Hippocampal formation (tissue), 2 donors: ENCODE measurements at regions not wholly inside any gene's neighbourhood (a gene's known extent, or its start where the extent isn't known, plus 50 kb on each side); places are given as distances from the start of the nearest gene placed in this dataset.

Experiments used
- DNase-seq, 2 donors: peaks; one replicate each; lab custom pipeline; 2025; lab: John Stamatoyannopoulos, UW

DNA sequence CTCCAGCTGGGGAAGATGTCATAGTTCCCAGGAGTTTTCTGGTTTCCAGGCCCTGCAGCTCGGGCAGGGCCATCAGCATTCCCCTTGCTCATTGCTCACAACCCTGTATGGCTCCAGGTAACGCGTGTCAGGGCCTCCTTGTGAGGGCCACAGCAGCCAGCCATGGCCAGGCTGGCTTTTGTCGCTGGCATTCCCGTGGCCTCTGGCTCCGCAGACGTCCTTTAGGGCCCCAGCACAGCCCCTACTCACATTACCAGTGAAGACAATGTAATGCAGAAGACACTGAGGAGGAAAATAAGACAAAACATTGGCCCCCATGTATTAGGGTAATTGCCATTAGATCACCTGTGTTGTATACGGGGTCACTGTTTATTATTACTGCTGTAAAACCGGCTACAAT is 1799.0 kb downstream of the TP53TG3F start:
- DNase-seq = no peak

DNA sequence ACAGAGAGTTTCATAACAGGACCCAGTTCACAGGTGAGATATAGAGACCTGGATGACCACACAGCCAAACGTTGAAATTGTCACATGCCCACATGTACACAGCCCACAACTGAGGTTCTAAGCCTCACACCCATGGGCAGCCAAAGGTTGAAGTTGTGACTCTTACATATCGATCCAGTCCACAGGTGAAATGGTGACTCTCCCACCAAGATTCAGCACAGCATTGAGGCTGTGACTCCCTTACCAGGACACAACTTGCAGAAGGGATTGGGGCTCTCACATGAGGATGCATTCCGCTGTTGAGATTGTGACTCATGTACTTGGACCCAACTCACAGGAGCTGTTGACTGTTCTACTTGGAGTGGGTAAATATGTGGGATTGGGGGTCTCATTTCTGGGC is 1836.4 kb downstream of the TP53TG3F start:
- DNase-seq = no peak

DNA sequence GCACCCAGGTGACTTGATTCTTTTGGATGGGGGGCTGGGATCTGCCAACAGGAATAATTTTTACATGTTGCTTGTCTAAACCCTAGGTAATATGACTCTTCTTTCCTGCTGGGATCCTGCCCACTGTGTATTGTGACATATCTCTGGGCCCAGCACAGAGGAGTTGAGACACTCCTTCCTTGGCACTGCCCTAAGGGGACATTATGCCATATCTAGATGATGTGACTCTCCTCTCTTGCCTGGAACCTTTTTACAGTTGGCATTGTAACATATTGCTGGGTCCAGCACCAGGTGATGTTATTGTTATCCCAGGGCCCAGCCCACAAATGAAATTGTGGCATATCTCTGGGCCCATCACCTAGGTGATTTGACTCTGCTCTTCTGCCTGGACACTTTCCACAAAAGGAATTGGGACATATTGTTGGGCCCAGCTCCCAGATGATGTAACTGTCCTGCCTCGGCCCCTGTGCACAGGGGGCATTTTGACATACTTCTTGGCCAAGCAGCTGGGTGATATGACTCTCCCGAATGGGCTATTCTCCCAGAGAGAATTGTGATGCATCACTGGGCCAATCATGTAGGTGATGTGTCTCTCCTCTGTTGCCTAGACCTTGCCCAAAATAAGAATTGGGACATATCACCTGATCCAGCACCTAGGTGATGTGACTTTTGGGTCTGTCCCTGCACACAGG is 1837.7 kb downstream of the TP53TG3F start:
- DNase-seq = no peak

DNA sequence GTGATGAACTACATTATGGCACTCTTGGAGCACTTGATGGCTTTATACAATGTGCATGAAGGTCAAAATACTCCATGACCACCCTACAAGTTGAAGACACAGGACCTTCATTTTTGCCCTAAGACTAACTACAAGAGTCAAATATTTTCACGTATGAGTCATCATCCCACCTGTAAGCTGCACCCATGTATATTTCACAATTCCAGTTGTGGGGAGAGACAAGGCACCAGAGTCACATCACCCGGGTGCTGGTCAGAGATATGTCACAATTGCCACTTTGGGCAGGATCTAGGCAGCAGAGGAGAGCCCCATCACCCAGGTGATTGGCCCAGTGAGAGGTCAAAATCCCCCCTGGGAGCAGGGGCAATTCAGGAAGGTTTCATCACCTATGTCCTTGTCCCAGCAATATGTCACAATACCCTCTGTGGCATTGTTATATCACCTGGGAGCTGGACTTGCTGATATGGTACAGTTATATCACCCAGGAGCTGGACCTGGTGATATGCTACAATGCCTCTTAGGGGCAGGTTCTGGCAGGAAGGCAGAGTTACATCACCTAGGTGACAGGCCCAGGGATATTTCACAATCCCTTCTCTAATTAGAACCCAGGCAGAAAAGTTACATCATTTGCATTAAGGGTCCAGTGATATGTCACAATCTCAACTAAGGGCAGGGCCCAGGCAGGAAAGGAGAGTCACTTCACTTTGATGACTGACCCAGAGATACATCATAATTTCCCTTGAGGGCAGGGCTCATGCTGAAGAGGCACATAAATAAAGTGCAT is 1839.2 kb downstream of the TP53TG3F start:
- DNase-seq = no peak

DNA sequence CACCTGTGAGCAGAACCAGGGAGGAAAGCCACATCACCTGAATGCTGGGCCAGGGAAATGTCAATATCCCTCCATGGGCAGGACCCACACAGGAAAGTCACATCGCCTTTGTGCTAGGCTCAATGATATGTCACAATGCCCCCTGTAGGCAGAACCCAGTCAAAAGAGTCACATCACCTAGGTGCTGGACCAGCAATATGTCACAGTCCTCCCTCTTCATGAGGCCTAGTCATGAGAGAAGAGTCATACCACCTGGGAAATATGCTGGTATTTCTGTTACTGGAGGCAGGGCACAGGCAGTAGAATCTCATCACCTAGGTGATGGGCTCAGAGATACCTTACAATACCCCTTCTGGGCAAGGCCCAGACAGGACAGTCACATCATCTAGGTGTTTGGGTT is 1843.4 kb downstream of the TP53TG3F start:
- no peak for DNase-seq

DNA sequence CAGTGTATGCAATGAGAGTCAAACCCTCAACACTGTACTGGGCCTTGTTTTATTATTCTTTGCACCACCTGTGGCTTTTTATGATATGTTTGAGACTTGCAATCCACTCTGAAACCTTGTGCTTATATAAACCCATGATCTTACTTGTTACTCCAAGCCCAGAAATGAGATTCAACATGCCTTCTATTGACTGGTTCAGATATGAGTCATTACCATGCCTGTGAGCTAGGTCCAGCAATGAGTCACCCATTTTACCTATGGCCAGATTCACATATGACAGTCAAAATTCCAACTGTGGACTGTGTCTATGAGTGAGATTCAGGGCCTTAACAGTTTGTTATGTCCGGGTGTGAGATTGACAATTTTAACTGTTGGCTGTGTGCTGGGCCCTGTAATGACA is 1846.1 kb downstream of the TP53TG3F start:
- DNase-seq = no peak

DNA sequence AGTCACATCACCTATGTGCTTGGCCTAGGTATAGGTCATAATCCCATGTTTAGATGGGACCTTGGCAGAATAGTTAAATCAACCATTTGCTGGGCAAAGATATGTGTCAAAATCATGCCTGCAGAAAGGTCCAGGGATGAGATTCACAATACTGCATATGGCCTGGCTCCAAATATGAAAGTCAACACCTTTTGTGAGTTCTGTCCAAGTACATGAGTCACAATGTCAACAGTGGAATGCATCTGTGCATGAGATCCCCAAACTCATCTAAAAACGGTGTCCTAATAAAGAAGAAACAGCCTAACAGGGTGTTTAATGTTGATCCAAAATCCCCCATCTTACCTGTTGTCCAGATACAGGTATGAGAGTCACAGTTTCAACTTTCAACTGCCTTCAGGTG is 1847.5 kb downstream of the TP53TG3F start:
- no peak for DNase-seq

DNA sequence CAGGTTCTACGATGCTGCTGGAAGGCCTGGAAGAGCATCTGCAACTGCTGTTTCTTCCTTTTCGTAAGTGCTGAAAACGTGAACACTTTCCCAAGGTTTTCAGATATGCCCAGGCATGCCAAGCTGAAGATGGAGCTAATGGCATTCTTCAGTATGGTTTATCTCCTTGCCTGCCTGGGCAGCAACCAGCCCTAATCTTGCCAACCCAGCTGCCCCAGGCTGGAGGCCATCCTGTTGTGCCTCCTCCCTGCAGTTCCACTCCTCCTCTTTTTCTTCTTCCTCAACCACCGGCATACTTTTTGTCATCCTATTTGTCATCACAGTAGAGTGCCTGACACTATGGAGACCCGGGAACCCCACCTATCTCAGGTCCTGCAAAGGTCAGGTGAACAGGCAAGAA is 1849.3 kb downstream of the TP53TG3F start:
- no peak for DNase-seq

DNA sequence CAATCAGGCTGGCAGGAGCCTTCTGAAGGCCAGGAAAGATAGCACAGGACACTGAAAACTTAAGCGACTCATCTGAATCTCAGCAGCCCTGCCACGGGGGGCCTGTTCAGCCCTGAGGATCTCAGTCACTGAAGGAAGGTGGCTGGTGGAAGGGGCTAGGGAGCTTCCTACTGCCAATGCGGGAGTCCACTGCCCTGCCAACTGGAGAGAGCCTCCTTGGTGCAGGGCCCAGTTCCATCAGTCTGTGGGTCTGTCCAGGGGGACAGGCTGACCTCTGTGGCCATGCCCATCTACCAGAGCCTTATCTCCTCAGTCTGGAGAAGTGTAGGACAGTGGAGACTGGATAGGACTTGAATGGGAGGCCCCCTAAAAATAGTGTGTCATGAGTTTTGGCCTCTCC is 1851.6 kb downstream of the TP53TG3F start:
- no peak for DNase-seq

DNA sequence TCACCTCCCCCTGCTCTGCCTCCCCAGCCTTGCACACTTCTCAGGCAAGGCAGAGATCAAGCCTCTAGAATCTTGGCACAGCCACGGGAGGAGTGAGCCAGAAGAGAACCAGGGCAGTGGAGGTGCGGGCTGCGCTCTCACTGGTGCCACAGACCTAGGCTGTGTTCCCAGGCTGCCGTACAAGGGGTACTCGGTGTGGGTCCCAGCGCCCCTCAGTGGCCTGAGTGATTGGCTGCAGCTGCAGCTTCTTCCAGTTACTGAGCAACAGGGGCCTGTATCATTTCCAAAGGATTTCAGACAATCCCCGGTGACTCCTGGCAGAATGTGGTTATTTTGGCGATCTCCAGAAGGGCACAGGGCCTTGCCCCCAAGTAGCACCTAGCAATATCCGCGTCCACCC is 1852.1 kb downstream of the TP53TG3F start:
- no peak for DNase-seq

DNA sequence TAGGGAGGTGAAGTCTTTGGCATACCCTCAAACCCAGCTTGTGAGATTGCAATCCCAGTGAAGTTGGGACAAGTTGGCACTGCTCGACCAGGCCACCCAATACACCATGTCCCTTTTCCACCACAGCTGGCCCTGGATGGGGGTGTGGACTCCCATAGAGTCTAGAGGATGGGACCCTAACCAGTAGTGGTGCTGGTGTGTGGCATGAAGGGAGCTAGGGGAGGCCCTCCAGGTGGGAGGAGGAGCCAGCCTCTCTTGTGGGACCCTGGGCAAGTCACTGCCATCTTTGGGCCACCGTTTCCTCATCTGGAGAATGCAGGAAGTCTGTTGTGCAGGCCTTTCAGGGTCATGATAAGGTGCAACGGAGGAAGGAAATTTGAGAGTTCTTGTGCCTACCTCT is 1854.9 kb downstream of the TP53TG3F start:
- no peak for DNase-seq

DNA sequence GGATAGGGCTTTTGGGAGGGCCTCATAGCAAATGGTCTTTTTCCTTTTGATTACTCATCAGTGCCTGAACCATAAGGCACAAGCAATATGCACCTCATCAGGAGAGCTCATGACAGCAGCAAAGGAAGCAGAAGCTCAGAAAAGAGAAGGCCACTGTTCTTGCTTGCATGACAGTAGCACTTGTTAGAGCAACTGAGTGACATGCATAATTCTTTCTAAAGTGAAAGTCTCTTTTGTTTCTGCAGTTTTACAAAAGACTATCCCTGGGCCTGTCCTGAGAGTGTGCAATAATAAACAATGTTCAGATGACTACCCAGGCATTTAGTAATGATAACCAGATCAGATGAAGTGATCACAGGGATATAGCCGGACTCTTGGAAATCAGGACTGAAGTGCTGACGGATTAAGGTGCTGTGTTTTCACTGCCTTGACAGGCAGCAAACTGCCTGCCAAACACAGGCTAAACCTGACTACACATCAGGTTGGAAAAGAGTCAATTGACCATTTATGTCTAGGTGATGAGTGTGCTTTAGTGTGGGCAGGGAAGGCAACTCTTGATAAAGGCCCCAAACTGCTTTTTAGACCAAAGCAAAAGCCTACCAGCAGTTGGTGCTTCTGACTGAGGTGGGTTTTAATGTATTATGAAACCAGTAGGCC is 1860.3 kb downstream of the TP53TG3F start:
- peak; percentile 0 to 13 for DNase-seq

DNA sequence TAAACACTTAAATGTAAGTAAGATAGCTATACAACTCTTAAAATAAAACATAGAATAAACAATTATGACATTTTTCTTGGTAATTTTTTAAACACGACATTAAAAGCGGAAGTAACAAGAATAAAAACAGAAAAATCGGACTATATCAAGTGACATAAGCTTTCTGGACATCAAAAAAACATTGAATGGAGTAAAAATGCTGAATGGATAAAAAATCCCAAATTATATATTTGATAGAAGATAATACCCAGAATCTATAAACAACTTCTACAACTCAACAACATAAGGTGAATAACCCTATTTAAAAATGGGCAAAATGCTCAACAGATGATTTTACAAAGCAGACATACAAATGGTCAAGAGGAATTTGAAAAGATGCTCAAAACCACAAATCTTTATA is 1866.5 kb downstream of the TP53TG3F start:
- no peak for DNase-seq

DNA sequence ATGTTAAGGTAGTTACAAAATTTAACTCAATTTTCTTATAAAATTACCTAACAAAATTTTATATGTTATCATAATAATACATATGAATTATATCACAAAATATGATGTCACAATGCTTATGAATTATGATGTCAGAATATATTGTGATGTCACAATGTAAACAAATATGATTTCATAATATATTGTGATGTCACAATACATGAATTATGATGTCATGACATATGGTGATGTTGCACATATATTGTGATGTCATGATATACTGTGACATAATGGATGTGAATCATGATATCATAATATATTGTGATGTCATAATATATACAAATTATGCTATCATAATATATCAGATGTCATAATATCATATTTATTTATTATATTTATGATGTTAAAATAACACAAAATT is 1879.9 kb downstream of the TP53TG3F start:
- DNase-seq = no peak

DNA sequence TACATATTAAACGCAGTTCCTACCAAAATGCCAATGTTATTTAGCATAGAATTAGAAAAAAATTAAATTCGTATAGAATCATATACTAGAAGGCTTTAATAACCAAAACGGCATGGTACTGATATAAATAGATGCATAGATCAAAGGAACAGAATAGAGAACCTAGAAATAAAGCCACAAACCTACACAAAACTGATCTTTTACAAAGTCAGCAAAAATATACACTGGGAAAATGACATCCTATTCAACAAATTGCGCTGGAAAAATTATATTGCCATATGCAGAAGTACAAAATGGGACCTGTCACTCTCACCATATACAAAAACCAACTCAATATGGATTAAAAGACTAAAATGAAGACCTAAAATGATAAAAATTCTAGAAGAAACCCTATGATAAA is 1882.6 kb downstream of the TP53TG3F start:
- DNase-seq = no peak

DNA sequence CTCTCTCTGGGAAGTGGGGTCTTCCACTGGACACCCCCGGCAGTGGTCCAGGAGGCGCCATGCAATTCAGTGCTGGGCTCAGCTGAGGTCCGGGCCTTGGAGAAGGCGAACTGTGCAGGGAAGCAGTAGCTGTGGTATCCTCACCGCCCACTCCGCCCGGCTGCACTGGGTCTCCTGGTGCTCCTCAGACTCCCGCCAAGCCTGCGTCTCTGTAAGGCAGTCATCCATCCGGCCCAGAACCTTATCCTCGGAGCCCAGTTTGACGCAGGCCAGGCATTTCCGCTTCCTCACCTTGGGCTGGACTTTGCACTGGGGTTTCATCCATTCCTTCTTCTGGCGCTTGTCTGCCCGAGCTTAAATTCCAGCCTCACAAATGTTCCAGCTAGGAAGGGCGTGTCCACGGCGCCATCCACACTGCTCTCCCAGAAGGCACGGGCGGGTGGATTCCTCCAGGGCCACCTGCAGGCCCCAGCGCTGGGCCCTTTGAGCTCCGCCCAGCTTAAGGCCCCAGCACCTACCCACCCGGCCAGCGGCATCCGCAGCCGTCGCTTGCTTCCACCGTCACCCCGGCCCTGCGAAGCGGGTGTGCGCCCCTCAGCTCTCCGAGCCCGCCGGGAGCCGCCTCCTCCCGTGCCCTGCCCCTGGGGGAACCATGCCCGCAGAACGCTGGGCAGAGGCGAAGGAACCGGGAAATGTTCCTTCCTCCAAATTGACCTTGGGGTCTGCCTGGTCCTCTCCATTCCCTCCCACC is 1884.8 kb downstream of the TP53TG3F start:
- no peak for DNase-seq

DNA sequence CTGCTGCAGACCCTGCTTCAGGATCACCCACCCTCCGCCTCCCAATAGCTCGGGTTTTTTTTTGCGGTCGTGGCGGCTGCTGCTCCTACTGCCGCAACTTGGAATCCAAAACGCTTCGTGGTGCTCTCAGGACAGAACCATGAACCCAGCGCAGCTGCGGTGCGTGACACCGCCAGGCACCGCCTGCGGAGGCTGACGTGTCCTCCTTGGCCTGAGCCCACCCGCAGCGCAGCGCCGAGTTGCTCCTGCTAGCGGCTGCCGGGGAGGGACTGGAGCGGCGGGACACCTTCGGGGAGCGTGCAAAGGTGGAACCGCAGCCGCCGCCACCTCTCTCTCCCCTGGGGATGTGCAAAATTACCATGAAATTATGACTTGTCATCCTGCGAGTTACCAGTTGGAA is 1893.0 kb downstream of the TP53TG3F start:
- DNase-seq = no peak

DNA sequence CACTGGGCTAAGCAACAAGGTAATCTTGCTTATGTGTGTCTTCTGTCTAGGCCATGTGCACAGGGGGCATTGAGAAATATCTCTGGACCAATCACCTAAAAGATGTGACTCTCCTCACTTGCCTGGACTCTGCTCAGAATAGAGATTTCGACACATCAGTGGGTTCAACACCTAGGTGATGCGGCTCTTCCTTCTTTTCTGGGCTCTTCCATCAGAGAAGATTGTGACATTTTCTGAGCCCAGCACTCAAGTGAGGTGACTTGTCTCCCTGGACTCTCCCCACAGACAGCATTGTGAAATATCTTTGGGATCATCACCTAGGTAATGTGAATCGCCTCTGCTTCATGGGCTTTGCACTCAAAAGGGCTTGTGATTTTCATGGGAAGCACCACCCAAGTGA is 1904.1 kb downstream of the TP53TG3F start:
- no peak for DNase-seq

DNA sequence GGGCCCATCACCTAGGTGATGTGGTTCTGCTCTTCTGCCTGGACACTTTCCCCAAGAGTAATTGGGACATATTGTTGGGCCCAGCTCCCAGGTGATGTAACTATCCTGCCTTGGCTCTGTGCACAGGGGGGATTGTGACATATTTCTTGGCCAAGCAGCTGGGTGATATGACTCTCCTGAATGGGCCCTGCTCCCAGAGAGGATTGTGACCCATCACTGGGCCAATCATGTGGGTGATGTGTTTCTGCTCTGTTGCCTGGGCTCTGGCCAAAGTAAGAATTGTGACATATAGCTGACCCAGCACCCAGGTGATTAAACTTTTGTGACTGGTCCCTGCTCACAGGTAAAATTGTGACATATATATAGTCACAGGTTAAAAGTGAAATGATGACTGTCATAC is 1904.9 kb downstream of the TP53TG3F start:
- no peak for DNase-seq

DNA sequence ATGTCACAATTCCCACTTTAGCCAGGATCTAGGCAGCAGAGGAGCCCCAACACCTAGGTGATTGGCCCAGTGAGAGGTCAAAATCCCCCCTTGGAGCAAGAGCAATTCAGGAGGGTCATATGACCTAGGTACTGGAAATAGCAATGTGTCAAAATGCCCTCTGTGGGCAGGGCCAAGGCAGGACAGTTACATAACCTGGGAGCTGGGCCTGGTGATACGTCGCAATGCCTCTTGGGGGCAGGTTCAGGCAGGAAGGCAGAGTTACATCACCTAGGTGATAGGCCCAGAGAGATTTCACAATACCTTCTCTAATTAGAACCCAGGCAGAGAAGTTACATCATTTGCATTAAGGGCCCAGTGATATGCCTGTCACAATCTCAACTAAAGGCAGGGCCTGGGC is 1906.3 kb downstream of the TP53TG3F start:
- no peak for DNase-seq

DNA sequence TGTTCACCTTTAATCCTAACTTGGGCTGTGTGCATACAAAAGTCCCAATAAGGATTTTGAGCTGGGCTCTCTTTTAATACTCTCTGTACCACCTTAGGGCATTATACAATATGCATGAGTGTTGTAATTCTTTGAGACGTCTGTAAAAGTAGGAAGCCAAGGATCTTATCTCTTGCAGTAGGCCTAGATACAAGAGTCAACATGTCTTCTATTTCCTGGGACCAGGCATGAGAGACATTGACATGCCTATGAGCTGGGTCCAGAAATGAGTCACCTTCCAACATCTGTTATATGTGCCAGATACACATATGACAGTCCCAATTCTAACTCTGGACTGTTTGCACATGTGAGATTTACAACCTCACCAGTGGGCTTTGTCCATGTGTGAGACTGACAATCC is 1911.2 kb downstream of the TP53TG3F start:
- no peak for DNase-seq

DNA sequence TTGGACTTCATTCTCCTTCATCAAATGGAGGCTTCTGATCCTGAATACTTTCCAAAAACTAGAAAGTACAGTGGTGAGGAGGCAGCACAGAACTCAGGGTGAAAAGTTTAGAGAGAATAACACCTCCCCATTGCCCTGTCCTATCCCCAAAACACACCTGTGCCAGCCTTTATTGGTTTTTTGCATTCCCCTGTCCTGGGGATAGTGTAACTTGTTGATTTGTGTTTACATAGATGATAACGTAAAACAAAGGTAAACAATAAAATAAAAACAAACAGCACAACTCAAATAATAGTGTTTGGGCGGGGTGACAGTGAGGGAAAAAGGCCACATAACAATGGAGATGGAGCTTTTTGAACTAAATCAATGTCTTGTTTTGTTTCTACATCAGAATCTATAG is 1917.7 kb downstream of the TP53TG3F start:
- DNase-seq = no peak

DNA sequence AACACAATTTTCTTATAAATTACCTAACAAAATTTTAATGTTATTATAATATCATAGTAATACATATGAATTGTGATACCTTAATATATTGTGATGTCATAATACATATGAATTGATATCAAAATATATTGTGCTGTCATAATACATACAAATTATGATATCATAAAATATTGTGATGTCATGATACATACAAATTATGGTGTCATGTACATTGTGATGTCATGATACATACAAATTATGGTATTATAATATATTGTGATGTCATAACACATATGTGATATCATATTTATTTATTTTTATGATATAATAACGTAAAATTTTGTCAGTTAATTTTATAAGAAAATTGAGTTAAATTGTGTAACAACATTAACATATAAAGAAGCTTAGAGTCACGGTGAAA is 1927.2 kb downstream of the TP53TG3F start:
- DNase-seq = no peak
